SK-N-SH (cell line): ENCODE measurements at regions not wholly inside any gene's neighbourhood (a gene's known extent, or its start where the extent isn't known, plus 50 kb on each side); places are given as distances from the start of the nearest gene placed in this dataset.

ENCODE experiments used
- CTCF ChIP-seq: fragments of 200-600 bp; sonication (generic); IDR thresholded peaks from 2 replicates; pipeline ENCODE4 v1.6.1; 2017; ENCODE audit warnings: antibody characterized with exemption, mild to moderate bottlenecking, moderate library complexity
- EP300 ChIP-seq, 2 experiments: IDR thresholded peaks; 2 replicates each; pipeline versions ENCODE4 v1.4.0 to v1.6.1; 2012; ENCODE audit warnings: borderline replicate concordance in 1 of 2, low read depth in 1 of 2, low read length in 1 of 2
- EZH2phosphoT487 ChIP-seq: fragments of 200-600 bp; sonication (generic); IDR thresholded peaks from 2 replicates; pipeline ENCODE4 v1.6.1; 2017; ENCODE audit warnings: low read depth, mixed run types, mild to moderate bottlenecking, antibody characterized with exemption, moderate library complexity, borderline replicate concordance
- FOXM1 ChIP-seq: IDR thresholded peaks from 2 replicates; pipeline ENCODE4 v1.4.0; 2012; ENCODE audit warnings: low read depth, mild to moderate bottlenecking
- POLR2AphosphoS5 ChIP-seq: IDR thresholded peaks from 2 replicates; pipeline ENCODE4 v1.6.1; 2012; ENCODE audit warnings: low read depth, low read length
- RAD21 ChIP-seq: IDR thresholded peaks from 2 replicates; pipeline ENCODE4 v1.6.1; 2012; ENCODE audit warnings: mild to moderate bottlenecking, low read length
- RXRA ChIP-seq: IDR thresholded peaks from 2 replicates; pipeline ENCODE4 v1.4.0; 2012; ENCODE audit warnings: low read depth, mild to moderate bottlenecking, borderline replicate concordance
- TCF12 ChIP-seq: IDR thresholded peaks from 2 replicates; pipeline ENCODE4 v1.4.0; 2012
- YY1 ChIP-seq: IDR thresholded peaks from 2 replicates; pipeline ENCODE4 v1.4.0; 2012; ENCODE audit warnings: low read depth, mild to moderate bottlenecking
- TF ChIP-seq, protein P1 (sequence below): IDR thresholded peaks from 2 replicates; pipeline ENCODE4 v1.6.1; 2012; ENCODE audit warnings: mild to moderate bottlenecking, low read depth, low read length, moderate library complexity
- TF ChIP-seq, protein P2 (sequence below): IDR thresholded peaks from 2 replicates; pipeline ENCODE4 v1.4.0; 2012; ENCODE audit warnings: low read depth
- TF ChIP-seq, protein P3 (sequence below): IDR thresholded peaks from 2 replicates; pipeline ENCODE4 v1.4.0; 2012; ENCODE audit warnings: low read depth, borderline replicate concordance
- TF ChIP-seq, protein P4 (sequence below): IDR thresholded peaks from 2 replicates; pipeline ENCODE4 v1.4.0; 2012; ENCODE audit warnings: low read depth, borderline replicate concordance

DNA sequence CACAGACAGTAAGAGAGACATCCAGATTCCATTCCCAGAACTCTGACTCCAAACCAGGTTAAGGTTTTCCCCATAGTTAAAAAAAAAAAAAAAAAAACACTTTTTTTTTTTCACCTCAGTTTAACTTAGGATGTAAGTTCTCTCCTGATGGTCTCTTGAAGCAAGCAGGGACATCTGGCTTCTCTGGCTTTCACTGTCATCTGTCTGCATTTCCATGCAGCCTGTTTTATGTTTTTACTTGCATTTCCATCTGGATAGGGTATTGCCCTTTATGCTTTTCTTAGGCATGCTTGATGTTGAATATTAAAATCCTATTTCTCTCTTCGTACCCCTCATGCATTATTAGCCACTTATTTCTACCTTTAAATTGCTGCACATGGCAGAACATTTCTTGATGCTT lies 135.3 kb upstream of the WWC1 start:
- TF ChIP-seq, protein P1, sequence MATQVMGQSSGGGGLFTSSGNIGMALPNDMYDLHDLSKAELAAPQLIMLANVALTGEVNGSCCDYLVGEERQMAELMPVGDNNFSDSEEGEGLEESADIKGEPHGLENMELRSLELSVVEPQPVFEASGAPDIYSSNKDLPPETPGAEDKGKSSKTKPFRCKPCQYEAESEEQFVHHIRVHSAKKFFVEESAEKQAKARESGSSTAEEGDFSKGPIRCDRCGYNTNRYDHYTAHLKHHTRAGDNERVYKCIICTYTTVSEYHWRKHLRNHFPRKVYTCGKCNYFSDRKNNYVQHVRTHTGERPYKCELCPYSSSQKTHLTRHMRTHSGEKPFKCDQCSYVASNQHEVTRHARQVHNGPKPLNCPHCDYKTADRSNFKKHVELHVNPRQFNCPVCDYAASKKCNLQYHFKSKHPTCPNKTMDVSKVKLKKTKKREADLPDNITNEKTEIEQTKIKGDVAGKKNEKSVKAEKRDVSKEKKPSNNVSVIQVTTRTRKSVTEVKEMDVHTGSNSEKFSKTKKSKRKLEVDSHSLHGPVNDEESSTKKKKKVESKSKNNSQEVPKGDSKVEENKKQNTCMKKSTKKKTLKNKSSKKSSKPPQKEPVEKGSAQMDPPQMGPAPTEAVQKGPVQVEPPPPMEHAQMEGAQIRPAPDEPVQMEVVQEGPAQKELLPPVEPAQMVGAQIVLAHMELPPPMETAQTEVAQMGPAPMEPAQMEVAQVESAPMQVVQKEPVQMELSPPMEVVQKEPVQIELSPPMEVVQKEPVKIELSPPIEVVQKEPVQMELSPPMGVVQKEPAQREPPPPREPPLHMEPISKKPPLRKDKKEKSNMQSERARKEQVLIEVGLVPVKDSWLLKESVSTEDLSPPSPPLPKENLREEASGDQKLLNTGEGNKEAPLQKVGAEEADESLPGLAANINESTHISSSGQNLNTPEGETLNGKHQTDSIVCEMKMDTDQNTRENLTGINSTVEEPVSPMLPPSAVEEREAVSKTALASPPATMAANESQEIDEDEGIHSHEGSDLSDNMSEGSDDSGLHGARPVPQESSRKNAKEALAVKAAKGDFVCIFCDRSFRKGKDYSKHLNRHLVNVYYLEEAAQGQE: no peak
- TF ChIP-seq CTCF (no peak), RXRA (no peak), EP300 (IDR thresholded peaks at IDR 0.05; ENCODE audit: borderline replicate concordance in 1 of 2, low read depth in 1 of 2, low read length in 1 of 2) (no peak), RAD21 (no peak), YY1 (no peak), FOXM1 (no peak), EZH2phosphoT487 (no peak), TCF12 (no peak), POLR2AphosphoS5 (no peak)
- TF ChIP-seq, protein P2, sequence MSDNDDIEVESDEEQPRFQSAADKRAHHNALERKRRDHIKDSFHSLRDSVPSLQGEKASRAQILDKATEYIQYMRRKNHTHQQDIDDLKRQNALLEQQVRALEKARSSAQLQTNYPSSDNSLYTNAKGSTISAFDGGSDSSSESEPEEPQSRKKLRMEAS: no peak
- TF ChIP-seq, protein P3, sequence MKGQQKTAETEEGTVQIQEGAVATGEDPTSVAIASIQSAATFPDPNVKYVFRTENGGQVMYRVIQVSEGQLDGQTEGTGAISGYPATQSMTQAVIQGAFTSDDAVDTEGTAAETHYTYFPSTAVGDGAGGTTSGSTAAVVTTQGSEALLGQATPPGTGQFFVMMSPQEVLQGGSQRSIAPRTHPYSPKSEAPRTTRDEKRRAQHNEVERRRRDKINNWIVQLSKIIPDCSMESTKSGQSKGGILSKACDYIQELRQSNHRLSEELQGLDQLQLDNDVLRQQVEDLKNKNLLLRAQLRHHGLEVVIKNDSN: no peak
- TF ChIP-seq, protein P4, sequence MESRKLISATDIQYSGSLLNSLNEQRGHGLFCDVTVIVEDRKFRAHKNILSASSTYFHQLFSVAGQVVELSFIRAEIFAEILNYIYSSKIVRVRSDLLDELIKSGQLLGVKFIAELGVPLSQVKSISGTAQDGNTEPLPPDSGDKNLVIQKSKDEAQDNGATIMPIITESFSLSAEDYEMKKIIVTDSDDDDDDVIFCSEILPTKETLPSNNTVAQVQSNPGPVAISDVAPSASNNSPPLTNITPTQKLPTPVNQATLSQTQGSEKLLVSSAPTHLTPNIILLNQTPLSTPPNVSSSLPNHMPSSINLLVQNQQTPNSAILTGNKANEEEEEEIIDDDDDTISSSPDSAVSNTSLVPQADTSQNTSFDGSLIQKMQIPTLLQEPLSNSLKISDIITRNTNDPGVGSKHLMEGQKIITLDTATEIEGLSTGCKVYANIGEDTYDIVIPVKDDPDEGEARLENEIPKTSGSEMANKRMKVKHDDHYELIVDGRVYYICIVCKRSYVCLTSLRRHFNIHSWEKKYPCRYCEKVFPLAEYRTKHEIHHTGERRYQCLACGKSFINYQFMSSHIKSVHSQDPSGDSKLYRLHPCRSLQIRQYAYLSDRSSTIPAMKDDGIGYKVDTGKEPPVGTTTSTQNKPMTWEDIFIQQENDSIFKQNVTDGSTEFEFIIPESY: no peak
